ENCODE measurements at regions not wholly inside any gene's neighbourhood (a gene's known extent, or its start where the extent isn't known, plus 50 kb on each side); places are given as distances from the start of the nearest gene placed in this dataset.

- Mint-ChIP-seq H3K27ac (no peak overlapping the region), H3K27me3 (ENCODE audit: low read depth) (peaks cover 3% of the 10 kb centered on the region), H3K4me1 (peaks cover 5% of the 10 kb centered on the region), H3K9me3 (peaks cover 45% of the 10 kb centered on the region), H3K36me3 (peaks cover 26% of the 10 kb centered on the region), H3K4me3 (no peak overlapping the region)
- TF ChIP-seq NR3C1 (CRISPR knock-in tag; conservative IDR thresholded peaks at IDR 0.05; ENCODE audit: low read depth) (no peak), MLX (CRISPR knock-in tag; IDR thresholded peaks at IDR 0.05) (no peak), GABPB1 (CRISPR knock-in tag; IDR thresholded peaks at IDR 0.05) (no peak), ZNF281 (CRISPR knock-in tag; IDR thresholded peaks at IDR 0.05) (no peak), TEAD4 (CRISPR knock-in tag; IDR thresholded peaks at IDR 0.05) (no peak)
- CTCF ChIA-PET, result no interaction called here
- no peak for ATAC-seq
- DNase-seq (ENCODE audit: low spot score), result no peak
- POLR2A ChIA-PET, result interaction anchor here (0.6 kb wide), 1 partner anchor 141 kb away, joined by 5 read pairs; no protein-coding TSS in a partner anchor
These were observed 604.8 kb upstream of the PFKP start for GRCh38 chr10:2462581-2462980.

GRCh38 chr10:2460812-2461211, 606.5 kb upstream of the PFKP start:
- Mint-ChIP-seq H3K27me3 (ENCODE audit: low read depth) (peaks cover 8% of the 10 kb centered on the region), H3K4me3 (no peak overlapping the region), H3K36me3 (peaks cover 22% of the 10 kb centered on the region), H3K9me3 (peaks cover 47% of the 10 kb centered on the region), H3K27ac (no peak overlapping the region), H3K4me1 (peaks cover 21% of the 10 kb centered on the region)
- CTCF ChIA-PET, result no interaction called here
- DNase-seq (ENCODE audit: low spot score) (no peak), ATAC-seq (no peak)
- POLR2A ChIA-PET, result no interaction called here
- no peak for TF ChIP-seq ZNF423 (CRISPR knock-in tag; IDR thresholded peaks at IDR 0.05)
- TF ChIP-seq CDX4 (CRISPR knock-in tag; IDR thresholded peaks at IDR 0.05; ENCODE audit: borderline replicate concordance), result no peak
- TF ChIP-seq IRF1 (CRISPR knock-in tag; IDR thresholded peaks at IDR 0.05), result no peak
- no peak for TF ChIP-seq ZNF317 (CRISPR knock-in tag; IDR thresholded peaks at IDR 0.05; ENCODE audit: borderline replicate concordance, low read depth)
- no peak for TF ChIP-seq ATF1 (CRISPR knock-in tag; IDR thresholded peaks at IDR 0.05)
- TF ChIP-seq ZNF425 (CRISPR knock-in tag; conservative IDR thresholded peaks at IDR 0.05), result no peak
- TF ChIP-seq PRRX2 (CRISPR knock-in tag; IDR thresholded peaks at IDR 0.05), result no peak
- TF ChIP-seq TEAD4 (CRISPR knock-in tag; IDR thresholded peaks at IDR 0.05), result no peak
- no peak for TF ChIP-seq E2F1 (CRISPR knock-in tag; IDR thresholded peaks at IDR 0.05)

GRCh38 chr10:2459713-2460112, 607.6 kb upstream of the PFKP start:
- H3K4me1 Mint-ChIP-seq, result peaks cover 25% of the 10 kb centered on the region
- H3K27ac Mint-ChIP-seq, result no peak overlapping the region
- DNase-seq (ENCODE audit: low spot score), result no peak
- H3K27me3 Mint-ChIP-seq (ENCODE audit: low read depth), result peaks cover 14% of the 10 kb centered on the region
- peaks cover 13% of the 10 kb centered on the region for H3K36me3 Mint-ChIP-seq
- no peak for ATAC-seq
- ChIA-PET POLR2A (no interaction called here), CTCF (no interaction called here)
- peaks cover 37% of the 10 kb centered on the region for H3K9me3 Mint-ChIP-seq
- no peak overlapping the region for H3K4me3 Mint-ChIP-seq
- TF ChIP-seq STAT6 (CRISPR knock-in tag; conservative IDR thresholded peaks at IDR 0.05; ENCODE audit: low read depth), result no peak
- no peak for TF ChIP-seq ZNF396 (CRISPR knock-in tag; IDR thresholded peaks at IDR 0.05; ENCODE audit: borderline replicate concordance)
- TF ChIP-seq ZNF512 (CRISPR knock-in tag; IDR thresholded peaks at IDR 0.05; ENCODE audit: borderline replicate concordance), result no peak
- no peak for TF ChIP-seq NFE2L1 (CRISPR knock-in tag; IDR thresholded peaks at IDR 0.05)
